Left lung (tissue), 4 donors: ENCODE measurements at regions not wholly inside any gene's neighbourhood (a gene's known extent, or its start where the extent isn't known, plus 50 kb on each side); places are given as distances from the start of the nearest gene placed in this dataset.

ENCODE experiments used
- ATAC-seq: fragments of 200-7000 bp; cut with Tn5 transposase; one replicate; pipeline ENCODE4 v1.9.1; 2020; ENCODE audit warnings: moderate library complexity
- DNase-seq, 4 donors: peaks; one replicate each; pipeline ENCODE4 v3.0.0-alpha.2; 2013 to 2020
- H3K27ac ChIP-seq, 2 donors: fragments of 200-600 bp; sonication (generic) in 1 of 2; one replicate each; pipeline versions ENCODE4 v1.5.0 to v1.8.0; 2020 to 2021
- H3K27me3 ChIP-seq, 2 donors: fragments of 200-600 bp; sonication (generic) in 1 of 2; one replicate each; pipeline versions ENCODE4 v1.5.0 to v1.8.0; 2020 to 2021
- H3K36me3 ChIP-seq, 2 donors: fragments of 200-600 bp; sonication (generic) in 1 of 2; one replicate each; pipeline versions ENCODE4 v1.5.0 to v1.8.0; 2020 to 2021
- H3K4me1 ChIP-seq, 2 donors: fragments of 200-600 bp; one replicate each; pipeline ENCODE4 v1.8.0; 2021
- H3K4me3 ChIP-seq, 2 donors: fragments of 200-600 bp; sonication (generic) in 1 of 2; one replicate each; pipeline versions ENCODE4 v1.5.0 to v1.8.0; 2020 to 2021; ENCODE audit warnings: mild to moderate bottlenecking in 1 of 2
- H3K9me3 ChIP-seq, 2 donors: fragments of 200-600 bp; sonication (generic) in 1 of 2; one replicate each; pipeline versions ENCODE4 v1.5.0 to v1.8.0; 2020 to 2021
- intact Hi-C, 2 donors: fragments of 100-400 bp; cut with DNase I; formaldehyde crosslinking; loops; one replicate each; pipeline versions ENCODE4 v1.11.2 to v1.14.2; 2022
- TF ChIP-seq, protein P1 (sequence below), 2 donors: fragments of 200-600 bp; sonication (generic) in 1 of 2; IDR thresholded peaks; one replicate each; pipeline versions ENCODE4 v1.5.0 to v1.8.0; 2021; ENCODE audit warnings: antibody characterized with exemption in 2 of 2
- donor health status: DM: no; HTN: yes; CAD: no.
- donor health status: DM: no; HTN: no; CAD: no.

DNA sequence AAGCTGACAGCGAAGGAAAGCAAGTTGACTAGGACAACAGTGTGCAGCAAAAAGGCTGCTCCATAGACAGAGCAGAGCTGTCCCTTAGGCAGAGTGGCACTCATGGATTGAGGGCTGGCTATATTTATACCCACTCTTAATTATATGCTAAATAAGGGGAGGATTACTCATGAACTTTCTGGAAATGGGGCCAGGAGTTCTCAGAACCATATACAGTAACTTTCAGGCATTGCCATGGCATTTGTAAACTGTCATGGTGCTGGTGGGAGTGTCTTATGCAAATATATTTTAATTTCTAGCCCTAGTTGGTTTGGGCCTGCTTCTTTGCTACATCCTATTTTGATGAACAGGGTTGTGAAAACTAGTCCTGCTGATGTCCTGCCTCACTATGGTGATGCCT is 279.5 kb upstream of the MGAT5 start:
- intact Hi-C loops = no loop called here

DNA sequence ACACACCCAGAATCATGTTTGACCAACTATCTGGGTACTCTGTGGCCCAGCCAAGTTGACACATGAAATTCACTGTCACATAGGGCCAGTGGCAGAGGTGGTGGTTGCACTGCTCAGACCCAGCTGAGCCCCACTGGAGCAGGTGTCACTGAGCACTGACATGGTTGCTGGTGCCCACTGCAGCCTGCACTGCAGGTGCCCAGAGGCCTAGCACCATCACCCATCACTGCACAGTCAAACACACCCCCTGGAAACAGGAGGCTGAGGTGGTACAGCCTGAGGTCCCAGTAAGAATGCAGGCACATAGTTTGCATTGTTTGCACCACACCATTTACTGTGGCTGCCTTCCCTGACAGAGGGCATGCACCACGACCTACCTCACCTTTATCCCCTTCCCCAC is 278.7 kb upstream of the MGAT5 start:
- H3K9me3 ChIP-seq = no peaks in the 10 kb centered on the region
- no peaks in the 10 kb centered on the region for H3K4me1 ChIP-seq
- H3K36me3 ChIP-seq = no peaks in the 10 kb centered on the region
- DNase-seq (no peak), ATAC-seq (no peak)
- H3K4me3 ChIP-seq = no peak overlapping the region
- no peak overlapping the region for H3K27ac ChIP-seq
- TF ChIP-seq, protein P1, sequence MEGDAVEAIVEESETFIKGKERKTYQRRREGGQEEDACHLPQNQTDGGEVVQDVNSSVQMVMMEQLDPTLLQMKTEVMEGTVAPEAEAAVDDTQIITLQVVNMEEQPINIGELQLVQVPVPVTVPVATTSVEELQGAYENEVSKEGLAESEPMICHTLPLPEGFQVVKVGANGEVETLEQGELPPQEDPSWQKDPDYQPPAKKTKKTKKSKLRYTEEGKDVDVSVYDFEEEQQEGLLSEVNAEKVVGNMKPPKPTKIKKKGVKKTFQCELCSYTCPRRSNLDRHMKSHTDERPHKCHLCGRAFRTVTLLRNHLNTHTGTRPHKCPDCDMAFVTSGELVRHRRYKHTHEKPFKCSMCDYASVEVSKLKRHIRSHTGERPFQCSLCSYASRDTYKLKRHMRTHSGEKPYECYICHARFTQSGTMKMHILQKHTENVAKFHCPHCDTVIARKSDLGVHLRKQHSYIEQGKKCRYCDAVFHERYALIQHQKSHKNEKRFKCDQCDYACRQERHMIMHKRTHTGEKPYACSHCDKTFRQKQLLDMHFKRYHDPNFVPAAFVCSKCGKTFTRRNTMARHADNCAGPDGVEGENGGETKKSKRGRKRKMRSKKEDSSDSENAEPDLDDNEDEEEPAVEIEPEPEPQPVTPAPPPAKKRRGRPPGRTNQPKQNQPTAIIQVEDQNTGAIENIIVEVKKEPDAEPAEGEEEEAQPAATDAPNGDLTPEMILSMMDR (IDR thresholded peaks at IDR 0.05) = no peak
- intact Hi-C loops = no loop called here
- H3K27me3 ChIP-seq = no peaks in the 10 kb centered on the region

More for the DNA sequence above, 279.5 kb upstream of the MGAT5 start:
- Histone ChIP-seq H3K4me1 (no peaks in the 10 kb centered on the region), H3K27ac (no peak overlapping the region), H3K27me3 (no peaks in the 10 kb centered on the region), H3K36me3 (no peaks in the 10 kb centered on the region), H3K4me3 (no peak overlapping the region), H3K9me3 (no peaks in the 10 kb centered on the region)
- DNase-seq (no peak), ATAC-seq (no peak)
- TF ChIP-seq, protein P1 (IDR thresholded peaks at IDR 0.05) = no peak

DNA sequence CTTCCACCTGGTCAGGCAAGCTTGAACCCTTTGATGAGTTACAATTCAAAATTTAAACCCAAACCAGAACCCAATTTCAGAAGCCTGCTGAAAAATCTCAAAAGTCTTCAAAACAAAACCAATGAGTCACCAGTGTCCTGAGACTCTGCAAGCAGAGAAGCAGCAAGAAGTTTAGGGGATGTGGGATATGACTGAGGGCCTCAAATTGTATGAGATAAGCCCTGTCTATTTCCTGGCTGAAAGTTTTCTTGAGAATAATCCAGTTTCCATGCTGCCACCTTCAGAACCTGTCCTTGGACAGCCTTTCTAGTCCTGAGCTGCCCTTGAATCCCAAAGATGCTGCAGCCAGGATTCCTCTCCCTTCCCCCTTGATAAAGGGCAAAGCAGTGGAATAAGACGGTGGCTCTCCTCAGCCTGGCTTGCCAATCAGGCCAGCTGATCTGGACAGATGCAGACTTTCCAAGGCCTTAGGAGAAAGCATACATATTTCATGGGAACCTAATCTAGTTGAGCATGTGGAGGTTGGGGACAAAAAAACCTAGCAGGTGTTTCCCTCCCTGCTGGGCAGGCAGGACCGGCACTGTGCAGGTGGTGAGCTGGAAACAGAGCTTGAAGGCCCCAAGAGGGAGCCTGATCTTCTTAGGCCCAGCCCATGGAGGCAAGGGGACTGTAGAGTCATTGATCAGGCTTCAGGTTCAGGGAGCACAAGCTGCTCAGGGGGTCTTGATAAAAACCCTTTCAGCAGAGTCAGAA is 278.0 kb upstream of the MGAT5 start:
- no peak overlapping the region for H3K27ac ChIP-seq
- TF ChIP-seq, protein P1 (IDR thresholded peaks at IDR 0.05) = no peak

DNA sequence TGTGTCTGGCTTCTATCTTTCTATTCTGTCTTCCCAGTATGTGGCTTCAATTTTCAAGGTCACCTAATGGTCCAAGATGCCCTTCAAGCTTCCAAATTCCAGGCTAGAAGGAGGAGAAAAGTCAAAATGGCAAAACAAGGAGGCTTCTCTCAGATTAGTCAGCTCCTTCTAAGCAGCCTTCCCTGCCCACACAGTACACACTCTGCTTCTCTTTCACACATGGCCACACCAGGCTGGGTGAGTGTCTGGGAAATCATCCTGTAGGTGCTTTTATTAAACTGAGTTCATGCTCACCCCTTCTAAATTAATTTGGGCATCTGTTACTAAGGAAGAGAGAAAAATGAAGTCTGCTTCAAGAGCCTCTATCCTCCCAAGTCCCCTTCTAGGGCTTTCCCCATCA is 277.2 kb upstream of the MGAT5 start:
- H3K27me3 ChIP-seq = no peaks in the 10 kb centered on the region
- ATAC-seq (no peak), DNase-seq (no peak)
- no peak overlapping the region for H3K4me3 ChIP-seq
- TF ChIP-seq, protein P1 (IDR thresholded peaks at IDR 0.05) = no peak
- H3K9me3 ChIP-seq = no peaks in the 10 kb centered on the region
- H3K4me1 ChIP-seq = no peaks in the 10 kb centered on the region
- no peaks in the 10 kb centered on the region for H3K36me3 ChIP-seq
- intact Hi-C loops = no loop called here
- no peak overlapping the region for H3K27ac ChIP-seq

More for the DNA sequence above, 278.0 kb upstream of the MGAT5 start:
- Histone ChIP-seq H3K9me3 (no peaks in the 10 kb centered on the region), H3K4me1 (no peaks in the 10 kb centered on the region), H3K4me3 (no peak overlapping the region), H3K36me3 (no peaks in the 10 kb centered on the region), H3K27me3 (no peaks in the 10 kb centered on the region)
- intact Hi-C loops = no loop called here
- no peak for DNase-seq
- ATAC-seq = no peak

DNA sequence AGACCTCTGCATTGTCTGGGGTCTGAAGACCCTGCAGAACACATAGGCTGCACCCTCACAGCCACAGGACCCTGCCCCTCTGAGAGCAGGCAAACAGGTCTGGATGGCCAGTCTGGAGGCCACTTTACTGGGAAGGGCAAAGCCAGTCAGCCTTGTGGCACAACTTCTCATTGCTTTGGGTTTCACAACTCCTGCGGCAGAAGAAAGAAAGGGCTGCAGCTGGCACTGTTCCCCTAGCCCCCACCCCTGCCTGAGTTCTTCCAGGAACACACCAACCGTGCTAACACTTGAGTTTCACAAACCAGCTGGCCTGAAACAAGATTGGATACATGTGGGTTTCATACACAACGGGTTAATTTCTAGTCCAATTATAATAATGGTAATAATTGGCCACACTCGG is 276.5 kb upstream of the MGAT5 start:
- Histone ChIP-seq H3K27ac (no peak overlapping the region), H3K4me3 (no peak overlapping the region), H3K4me1 (no peaks in the 10 kb centered on the region), H3K27me3 (no peaks in the 10 kb centered on the region), H3K9me3 (no peaks in the 10 kb centered on the region), H3K36me3 (no peaks in the 10 kb centered on the region)
- DNase-seq (peak in 1 of 4 donors; percentile 24), ATAC-seq (no peak)
- intact Hi-C loops = no loop called here
- TF ChIP-seq, protein P1 (IDR thresholded peaks at IDR 0.05) = no peak
